NCI-H2196 (cell line): ENCODE measurements at regions not wholly inside any gene's neighbourhood (a gene's known extent, or its start where the extent isn't known, plus 50 kb on each side); places are given as distances from the start of the nearest gene placed in this dataset.

Experiments used
- DNase-seq: peaks from one replicate; lab custom pipeline; 2025; ENCODE audit not compliant: unreplicated experiment; lab: John Stamatoyannopoulos, UW

DNA sequence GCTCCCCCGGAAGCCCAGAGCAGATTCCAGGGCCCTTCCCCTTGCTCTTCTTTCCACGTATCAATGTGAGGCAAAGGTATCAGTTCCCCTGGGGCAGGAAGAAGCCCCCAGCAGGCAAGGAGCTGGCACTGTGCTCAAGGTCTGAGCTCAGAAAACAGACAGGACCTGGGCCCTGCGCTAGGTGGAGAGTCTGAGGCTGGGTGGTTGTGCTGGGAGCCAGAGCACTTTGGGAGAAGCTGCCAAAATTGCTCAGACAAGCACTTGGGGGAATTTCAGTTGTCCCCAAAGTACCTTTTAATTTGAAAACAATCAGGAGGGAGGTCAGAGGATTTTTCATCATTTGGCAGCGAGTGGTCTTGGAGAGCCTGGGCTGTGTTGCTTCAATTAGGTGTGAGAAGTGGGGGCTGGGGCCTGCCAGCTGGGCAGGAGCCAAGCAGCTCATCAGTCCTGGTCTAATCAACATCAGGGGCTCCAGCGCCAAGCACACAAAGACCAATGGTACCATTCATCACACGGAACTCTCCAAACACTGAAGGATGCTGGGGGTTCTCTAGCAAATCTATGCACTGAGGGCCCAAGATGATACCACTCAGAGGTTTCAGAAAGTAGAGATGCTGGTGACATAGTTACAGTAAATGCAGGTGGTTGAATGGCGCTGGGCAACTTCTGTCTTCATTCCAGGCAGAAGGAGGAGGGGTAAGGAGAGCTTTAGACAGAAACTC lies 176.5 kb downstream of the SNX18 start:
- DNase-seq: no peak

DNA sequence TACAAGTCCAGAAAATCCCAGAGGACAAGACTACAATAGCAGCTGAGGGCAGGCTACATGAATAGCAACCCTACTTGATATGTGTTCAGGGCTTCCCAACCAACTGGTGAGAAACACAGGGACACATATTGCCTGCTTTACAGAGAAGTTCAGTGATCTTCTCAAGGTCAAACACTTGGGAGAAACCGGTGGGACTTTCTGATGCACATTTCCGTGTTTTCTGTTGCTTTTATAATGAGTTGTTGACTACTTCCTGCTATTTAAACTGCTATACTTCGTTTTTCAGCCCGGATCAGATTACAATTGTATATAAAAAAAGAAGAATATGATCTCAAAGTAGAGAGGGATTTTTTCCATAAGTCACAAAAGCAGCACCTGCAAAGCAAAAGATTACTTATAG lies 175.1 kb downstream of the SNX18 start:
- no peak for DNase-seq

DNA sequence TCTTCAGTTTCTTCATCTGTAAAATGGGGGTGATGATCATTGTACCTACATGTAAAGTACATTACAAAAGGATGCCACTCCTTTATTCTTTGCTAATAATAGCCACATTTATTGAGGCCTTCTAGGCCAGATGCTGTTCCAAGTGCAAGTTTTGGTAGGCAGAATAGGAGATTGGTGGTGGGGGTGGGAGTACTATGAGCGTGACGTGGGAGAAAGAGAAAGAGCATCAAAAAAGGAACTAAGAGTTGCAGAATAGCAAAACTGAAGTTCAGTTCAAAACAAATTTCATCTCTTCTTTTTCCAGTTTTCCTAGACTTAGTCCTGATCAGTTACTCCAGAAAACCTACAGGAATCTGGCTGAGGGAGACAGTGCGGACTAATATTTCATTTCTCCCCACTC lies 174.1 kb downstream of the SNX18 start:
- no peak for DNase-seq

- DNase-seq: no peak
Observed at GRCh38 chr5:54689411-54690251, 172.1 kb downstream of the SNX18 start.

DNA sequence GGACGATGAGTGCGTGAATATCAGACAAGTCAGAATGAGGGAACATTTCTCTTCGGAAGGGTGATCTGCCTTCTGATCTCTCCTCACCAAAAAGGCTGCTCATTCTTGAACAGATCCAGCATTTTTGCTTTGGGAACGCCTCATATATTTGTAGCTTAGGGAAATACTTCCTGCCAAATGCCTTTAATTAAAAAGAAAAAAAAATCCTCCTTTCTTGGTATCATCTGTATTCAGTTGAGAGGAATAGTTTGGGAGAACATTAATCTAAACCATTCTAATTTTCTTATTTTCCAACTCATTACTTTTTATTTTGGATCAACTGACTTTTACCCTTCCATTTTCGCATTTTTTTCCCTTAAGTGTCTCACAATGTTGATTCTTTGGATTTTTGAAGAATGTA lies 163.4 kb downstream of the SNX18 start:
- no peak for DNase-seq

DNA sequence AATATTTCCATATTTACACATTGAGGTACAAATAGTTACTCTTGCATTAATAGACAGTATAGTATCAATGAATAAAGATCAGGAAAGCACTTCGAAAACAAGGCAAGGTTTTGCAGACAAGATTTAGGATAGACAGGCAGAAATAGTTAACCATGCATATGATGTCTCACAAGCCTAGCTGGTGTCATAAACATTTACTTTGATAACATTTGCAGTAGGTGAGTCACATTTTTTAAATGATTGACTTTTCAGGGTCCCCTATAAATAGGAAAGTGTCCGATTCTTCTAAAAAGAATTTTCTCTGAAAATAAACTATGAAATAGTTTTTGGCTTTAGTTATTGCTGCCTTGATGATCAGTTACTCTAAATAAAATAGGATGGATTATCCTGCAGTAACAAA lies 162.1 kb downstream of the SNX18 start:
- DNase-seq: no peak

- no peak for DNase-seq
Observed at GRCh38 chr5:54678737-54679136, 161.2 kb downstream of the SNX18 start.

DNA sequence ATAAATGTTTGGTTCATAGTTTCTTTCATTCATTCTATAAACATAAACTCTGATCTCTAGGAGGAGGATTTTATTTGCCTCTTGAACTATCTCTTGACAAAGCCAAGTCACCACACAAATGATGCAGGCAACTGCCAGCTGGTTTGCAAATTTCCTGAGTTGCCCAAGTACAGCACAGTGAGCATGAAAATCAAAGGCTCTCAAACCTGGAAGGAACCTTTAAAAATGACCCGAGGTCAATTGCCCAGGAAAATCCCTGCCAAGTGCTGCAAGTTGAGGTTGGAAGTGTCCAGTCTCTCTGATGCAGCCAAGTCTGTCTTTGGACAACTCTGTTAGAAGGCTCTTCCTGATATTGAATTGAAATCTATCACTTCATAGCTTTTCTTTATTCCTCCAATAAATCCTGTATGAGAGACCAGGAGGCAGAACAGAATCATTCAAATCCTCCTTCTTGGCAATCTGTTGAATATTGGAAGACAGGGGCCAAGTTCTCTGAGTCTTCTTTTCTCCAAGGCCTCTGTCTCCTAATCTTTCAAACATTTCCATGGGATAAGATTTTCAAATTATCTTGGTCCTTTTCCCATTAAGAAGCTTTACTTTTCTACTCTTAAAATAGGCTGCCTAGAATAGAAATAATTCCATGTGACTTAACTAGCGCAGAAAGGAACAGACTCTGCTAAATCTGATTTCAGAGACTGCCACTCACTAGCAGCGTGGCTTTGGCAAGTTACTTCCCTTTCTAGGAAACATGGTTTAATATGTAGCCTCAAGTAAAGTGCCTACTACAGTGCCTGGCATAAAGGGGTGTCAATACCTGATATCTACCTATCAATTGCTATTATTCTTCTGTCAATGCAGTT lies 159.2 kb downstream of the SNX18 start:
- no peak for DNase-seq

DNA sequence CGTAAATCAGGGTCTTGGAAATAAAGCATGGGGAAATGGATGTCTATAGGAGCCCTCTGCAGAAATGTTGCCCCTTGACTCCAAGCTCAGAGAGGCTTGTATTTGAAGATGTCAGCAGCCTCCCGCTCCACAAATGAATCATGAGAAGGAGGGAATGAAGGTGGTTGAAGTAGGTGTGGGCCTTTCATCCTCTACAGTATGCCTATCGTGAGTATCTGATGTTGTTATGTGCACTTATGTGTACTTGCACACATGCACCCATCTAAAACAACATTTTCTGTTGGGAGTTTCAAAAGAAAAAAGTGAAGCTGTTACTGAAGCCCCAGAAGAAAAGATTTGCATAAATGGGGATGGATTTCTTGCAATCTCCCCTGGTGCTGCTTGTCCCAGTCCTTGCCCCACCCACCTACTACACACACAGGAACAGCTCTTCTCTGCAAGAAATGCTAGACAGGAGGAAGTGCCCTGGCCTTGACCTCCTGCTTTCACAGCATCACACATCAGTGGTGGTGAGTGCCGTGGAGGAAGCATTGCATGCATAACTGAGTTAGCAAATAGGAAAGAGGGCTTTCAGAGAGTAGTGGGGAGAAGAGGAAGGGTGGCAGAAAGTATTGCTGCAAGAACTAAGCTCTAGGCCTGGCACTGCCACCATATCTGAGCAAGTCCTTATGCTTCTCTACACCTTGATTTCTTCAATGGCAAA lies 156.1 kb downstream of the SNX18 start:
- DNase-seq: no peak

DNA sequence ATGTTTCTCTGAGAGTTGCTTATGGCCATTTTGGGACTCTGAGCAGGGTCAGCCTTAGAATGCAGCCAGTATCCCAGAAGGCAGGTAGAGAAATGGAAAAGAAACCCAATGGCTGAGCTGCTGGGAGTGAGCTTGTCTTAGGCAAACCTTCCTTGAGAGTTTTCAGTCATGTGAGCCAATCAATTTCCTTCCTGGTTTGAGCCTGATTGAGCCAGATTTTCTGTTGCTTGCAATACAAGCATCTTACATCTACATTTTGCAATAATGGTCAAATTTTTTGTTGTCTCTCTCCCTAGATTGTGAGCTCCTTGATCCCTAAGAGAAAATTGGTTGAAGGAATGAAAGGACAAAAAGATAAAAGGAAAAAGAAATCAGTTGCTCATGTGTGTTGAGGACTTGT lies 155.3 kb downstream of the SNX18 start:
- DNase-seq: no peak

DNA sequence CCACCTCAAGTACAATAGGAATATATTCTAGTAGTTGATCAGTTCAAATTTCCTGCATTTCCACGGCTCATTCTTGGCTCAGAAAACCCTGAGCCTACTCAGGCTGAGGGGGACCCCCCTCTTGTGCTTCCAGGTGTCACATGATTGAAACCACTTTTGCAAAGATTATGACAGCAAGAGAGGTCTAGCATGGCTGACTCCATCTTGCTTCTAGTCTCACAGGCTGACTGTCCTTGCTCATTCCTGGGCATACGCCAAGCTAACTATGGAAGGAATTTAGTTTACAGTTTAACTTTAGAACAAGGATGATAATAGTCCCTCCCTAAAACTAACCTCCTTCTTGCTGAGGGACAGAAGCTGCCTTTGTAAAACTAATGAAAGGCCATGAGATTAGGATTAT lies 154.1 kb downstream of the SNX18 start:
- DNase-seq: no peak

GRCh38 chr5:54671111-54671531 lies 153.6 kb downstream of the SNX18 start:
- no peak for DNase-seq

DNA sequence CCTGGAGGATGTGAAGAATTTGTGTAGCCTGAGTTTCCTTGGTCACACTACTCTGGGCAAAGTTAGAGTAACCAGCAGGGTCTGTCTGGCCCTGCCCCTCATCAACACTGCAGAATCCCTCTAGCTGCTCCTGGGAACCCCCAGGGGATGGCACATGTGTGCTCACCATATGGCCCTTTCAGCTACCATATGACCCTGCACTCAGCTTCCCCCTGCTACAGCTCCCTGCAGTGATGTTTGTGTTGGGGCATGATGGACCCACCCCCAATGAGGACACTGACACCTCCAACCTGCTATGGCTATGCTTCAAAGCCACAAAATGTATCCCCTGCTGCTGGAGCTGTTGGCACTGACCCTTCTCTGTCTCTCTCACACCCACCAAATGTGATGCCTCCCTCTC lies 152.7 kb downstream of the SNX18 start:
- no peak for DNase-seq

DNA sequence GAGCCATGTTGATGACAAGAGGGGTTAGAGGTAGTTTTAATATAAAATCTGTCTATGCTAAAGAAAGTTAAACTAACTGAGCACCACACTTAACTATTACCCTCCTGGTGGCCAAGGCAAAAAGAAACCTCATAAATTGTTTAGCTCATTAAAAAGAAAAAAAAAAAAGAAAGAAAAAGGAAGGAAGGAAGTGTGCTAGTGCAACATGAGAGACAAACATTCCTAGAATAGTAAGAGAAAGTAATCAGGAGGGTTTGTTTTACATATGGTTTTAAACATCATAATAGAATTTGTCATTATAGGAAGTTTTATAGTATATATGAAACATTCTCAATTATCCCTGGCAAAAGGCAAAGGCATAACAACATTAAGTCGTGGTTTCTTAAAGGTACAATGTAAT lies 152.3 kb downstream of the SNX18 start:
- DNase-seq: no peak

- no peak for DNase-seq
Observed at GRCh38 chr5:54669285-54669684, 151.7 kb downstream of the SNX18 start.

- no peak for DNase-seq
Observed at GRCh38 chr5:54668096-54668495, 150.5 kb downstream of the SNX18 start.

- no peak for DNase-seq
Observed at GRCh38 chr5:54667136-54667535, 149.6 kb downstream of the SNX18 start.

GRCh38 chr5:54663866-54664265 lies 146.3 kb downstream of the SNX18 start:
- no peak for DNase-seq

DNA sequence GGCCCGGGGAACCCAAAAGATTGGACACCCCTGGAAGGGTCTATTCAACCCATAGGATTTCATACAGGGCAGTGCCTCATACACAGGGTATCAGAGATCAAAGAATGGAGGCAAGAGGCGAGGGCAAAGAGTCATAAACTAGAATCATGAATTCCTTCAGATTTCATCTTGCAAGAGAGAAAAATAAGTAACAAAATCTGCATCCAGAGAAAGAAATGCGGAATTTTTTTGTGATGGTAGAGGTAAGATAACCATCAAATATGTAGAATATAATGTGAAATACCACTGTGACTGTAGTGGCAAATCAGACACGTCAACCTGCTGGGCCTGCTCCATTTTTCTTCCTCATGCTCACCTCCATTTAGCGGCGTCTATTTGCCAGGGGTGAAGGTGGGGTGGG lies 143.6 kb downstream of the SNX18 start:
- DNase-seq: no peak

GRCh38 chr5:54659700-54660131 lies 142.2 kb downstream of the SNX18 start:
- DNase-seq: no peak

DNA sequence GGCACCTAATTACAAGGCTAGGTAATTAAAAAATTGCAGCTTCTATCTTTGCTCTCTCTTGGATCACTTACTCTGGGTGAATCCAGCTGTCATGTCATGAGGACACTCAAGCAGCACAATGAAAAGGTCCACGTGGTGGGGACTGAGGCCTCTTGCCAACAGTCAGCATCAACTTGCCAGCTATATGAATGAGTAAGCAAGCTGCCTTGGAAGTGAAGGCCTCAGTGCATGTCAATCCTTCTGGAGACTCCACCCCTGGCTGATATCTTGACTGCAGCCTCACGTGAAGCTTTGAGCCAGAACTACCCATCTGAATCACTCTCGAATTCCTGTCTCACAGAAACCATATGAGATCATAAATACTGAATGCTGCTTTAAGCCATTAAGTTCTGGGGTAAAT lies 140.5 kb downstream of the SNX18 start:
- DNase-seq: no peak
